CD14-positive monocyte (primary cell): ENCODE measurements at regions not wholly inside any gene's neighbourhood (a gene's known extent, or its start where the extent isn't known, plus 50 kb on each side); places are given as distances from the start of the nearest gene placed in this dataset.

Experiments
- DNase-seq, 3 donors: peaks; one replicate each; pipeline ENCODE4 v3.0.0-alpha.2; 2011 to 2022
- H2AFZ ChIP-seq: 2 replicates; pipeline ENCODE4 v1.6.0; 2012; ENCODE audit warnings: mild to moderate bottlenecking, low read depth, low read length, inconsistent platforms; ENCODE audit not compliant: insufficient read depth, poor library complexity, severe bottlenecking
- H3K27ac ChIP-seq, 2 donors: 1 replicate in 1 of 2; 2 replicates in 1 of 2; pipeline ENCODE4 v1.5.1; 2012 to 2013; ENCODE audit warnings: low read length in 2 of 2, control low read depth in 1 of 2, inconsistent platforms in 1 of 2, low read depth in 1 of 2, mild to moderate bottlenecking in 1 of 2
- H3K27me3 ChIP-seq, 2 donors: one replicate each; pipeline versions ENCODE4 v1.6.0 to v1.6.1; 2011 to 2013; ENCODE audit warnings: low read length in 2 of 2; ENCODE audit not compliant: control insufficient read depth in 2 of 2, insufficient read depth in 2 of 2
- H3K36me3 ChIP-seq, 2 donors: replicated peaks in 1 of 2; 1 replicate in 1 of 2; 2 replicates in 1 of 2; pipeline versions ENCODE4 v1.5.1 to v1.6.1; 2012 to 2013; ENCODE audit warnings: low read length in 2 of 2, control low read depth in 1 of 2, inconsistent platforms in 1 of 2, mild to moderate bottlenecking in 1 of 2; ENCODE audit not compliant: insufficient read depth in 2 of 2, control insufficient read depth in 1 of 2
- H3K4me1 ChIP-seq, 2 donors: 1 replicate in 1 of 2; 2 replicates in 1 of 2; pipeline versions ENCODE4 v1.5.1 to v1.6.1; 2012 to 2013; ENCODE audit warnings: low read length in 2 of 2, control low read depth in 1 of 2, inconsistent platforms in 1 of 2, mild to moderate bottlenecking in 1 of 2, moderate library complexity in 1 of 2; ENCODE audit not compliant: insufficient read depth in 2 of 2, control insufficient read depth in 1 of 2
- H3K4me2 ChIP-seq: replicated peaks from 2 replicates; pipeline ENCODE3; 2012; ENCODE audit warnings: low read length, moderate library complexity, mild to moderate bottlenecking; ENCODE audit not compliant: poor library complexity, severe bottlenecking; ENCODE audit errors: extremely low read depth
- H3K4me3 ChIP-seq, 3 experiments: fragments of 200-600 bp in 1 of 3; sonication (generic) in 1 of 3; replicated peaks in 1 of 3; 1 replicate in 2 of 3; 2 replicates in 1 of 3; pipeline ENCODE4 v1.5.1; 2011 to 2013; ENCODE audit warnings: low read length in 3 of 3, mild to moderate bottlenecking in 3 of 3, control low read depth in 2 of 3, low read depth in 2 of 3, inconsistent platforms in 1 of 3, moderate library complexity in 1 of 3
- H3K79me2 ChIP-seq: 2 replicates; pipeline ENCODE4 v1.6.0; 2012; ENCODE audit warnings: mild to moderate bottlenecking, control low read depth, inconsistent platforms, low read length, moderate library complexity; ENCODE audit not compliant: insufficient read depth
- H3K9ac ChIP-seq: 2 replicates; pipeline ENCODE4 v1.6.0; 2017; ENCODE audit warnings: low read length, mild to moderate bottlenecking; ENCODE audit not compliant: insufficient read depth, poor library complexity, severe bottlenecking
- H3K9me3 ChIP-seq, 2 donors: replicated peaks in 1 of 2; 1 replicate in 1 of 2; 2 replicates in 1 of 2; pipeline versions ENCODE4 v1.5.1 to v1.6.1; 2012 to 2013; ENCODE audit warnings: low read length in 2 of 2, control low read depth in 1 of 2; ENCODE audit not compliant: control insufficient read depth in 1 of 2, insufficient read depth in 1 of 2
- H4K20me1 ChIP-seq: 2 replicates; pipeline ENCODE4 v1.6.0; 2012; ENCODE audit warnings: mild to moderate bottlenecking, low read length, control low read depth, moderate library complexity; ENCODE audit not compliant: insufficient read depth
- H3K27ac Mint-ChIP-seq, 7 donors: one replicate each; pipeline ENCODE4 v1.8.0; 2020; ENCODE audit warnings: mild to moderate bottlenecking in 7 of 7, mixed read lengths in 7 of 7, moderate library complexity in 6 of 7, inconsistent platforms in 2 of 7
- H3K27me3 Mint-ChIP-seq, 3 donors: one replicate each; pipeline ENCODE4 v1.8.0; 2021 to 2022; ENCODE audit warnings: low read depth in 3 of 3, mild to moderate bottlenecking in 3 of 3, mixed read lengths in 3 of 3, moderate library complexity in 3 of 3, inconsistent platforms in 1 of 3
- H3K36me3 Mint-ChIP-seq, 2 donors: one replicate each; pipeline ENCODE4 v1.8.0; 2020; ENCODE audit warnings: mixed read lengths in 2 of 2, inconsistent platforms in 1 of 2, mild to moderate bottlenecking in 1 of 2
- H3K4me1 Mint-ChIP-seq: one replicate; pipeline ENCODE4 v1.8.0; 2020; ENCODE audit warnings: mild to moderate bottlenecking, mixed read lengths
- H3K4me3 Mint-ChIP-seq, 2 donors: one replicate each; pipeline ENCODE4 v1.8.0; 2020; ENCODE audit warnings: mild to moderate bottlenecking in 2 of 2, mixed read lengths in 2 of 2, moderate library complexity in 1 of 2
- H3K9me3 Mint-ChIP-seq, 7 donors: one replicate each; pipeline ENCODE4 v1.8.0; 2020 to 2022; ENCODE audit warnings: mixed read lengths in 7 of 7, mild to moderate bottlenecking in 6 of 7, moderate library complexity in 6 of 7, inconsistent platforms in 2 of 7
- WGBS: methylation state at CpG from one replicate; pipeline ENCODE4 v1.1.5; 2013; ENCODE audit warnings: missing lambda C conversion rate; ENCODE audit not compliant: insufficient coverage; 5-methylcytosine and 5-hydroxymethylcytosine counted together
- intact Hi-C, 2 donors: fragments of 100-400 bp; cut with micrococcal nuclease; formaldehyde crosslinking; loops; one replicate each; pipeline versions ENCODE4 v1.15.0 to v1.15.1; 2023
- TF ChIP-seq, protein P1 (sequence below): fragments of 200-600 bp; IDR thresholded peaks from one replicate; pipeline ENCODE4 v1.8.0; 2022; ENCODE audit warnings: antibody characterized with exemption, mild to moderate bottlenecking

DNA sequence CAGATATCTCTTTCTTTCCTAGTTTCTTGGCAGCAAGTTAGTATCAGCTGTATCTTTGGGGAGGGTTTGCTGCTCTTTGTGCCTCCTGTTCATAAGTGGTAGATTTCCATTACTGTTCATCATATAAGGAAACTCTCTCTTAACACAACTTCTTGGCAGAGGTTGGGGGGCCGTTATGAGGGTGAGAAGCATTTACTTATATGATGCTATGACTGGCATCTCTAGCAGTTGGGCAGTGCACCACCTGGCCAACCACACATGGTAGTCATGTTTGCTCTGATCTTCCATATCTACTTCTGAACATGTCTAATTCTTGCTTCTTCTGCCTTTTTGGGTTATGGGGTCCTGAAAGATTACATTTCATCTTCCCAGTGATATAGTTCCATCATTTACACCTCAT is 282.2 kb downstream of the CYRIA start:
- Histone ChIP-seq H3K27ac (no peak overlapping the region), H2AFZ (no peak overlapping the region), H3K4me3 (no peak overlapping the region), H3K9ac (no peak overlapping the region), H3K4me1 (no peaks in the 10 kb centered on the region), H3K27me3 (no peaks in the 10 kb centered on the region), H3K36me3 (no peaks in the 10 kb centered on the region), H3K4me2 (no peak overlapping the region), H4K20me1 (no peaks in the 10 kb centered on the region), H3K9me3 (no peaks in the 10 kb centered on the region), H3K79me2 (no peaks in the 10 kb centered on the region)
- Mint-ChIP-seq H3K9me3 (peaks cover 0 to 3% (median 0%) of the 10 kb centered on the region in 7 donors), H3K36me3 (no peaks in the 10 kb centered on the region), H3K27ac (no peak overlapping the region), H3K27me3 (no peaks in the 10 kb centered on the region), H3K4me1 (no peaks in the 10 kb centered on the region), H3K4me3 (no peak overlapping the region)
- intact Hi-C loops, result no loop called here
- DNase-seq, result no peak
- TF ChIP-seq, protein P1, sequence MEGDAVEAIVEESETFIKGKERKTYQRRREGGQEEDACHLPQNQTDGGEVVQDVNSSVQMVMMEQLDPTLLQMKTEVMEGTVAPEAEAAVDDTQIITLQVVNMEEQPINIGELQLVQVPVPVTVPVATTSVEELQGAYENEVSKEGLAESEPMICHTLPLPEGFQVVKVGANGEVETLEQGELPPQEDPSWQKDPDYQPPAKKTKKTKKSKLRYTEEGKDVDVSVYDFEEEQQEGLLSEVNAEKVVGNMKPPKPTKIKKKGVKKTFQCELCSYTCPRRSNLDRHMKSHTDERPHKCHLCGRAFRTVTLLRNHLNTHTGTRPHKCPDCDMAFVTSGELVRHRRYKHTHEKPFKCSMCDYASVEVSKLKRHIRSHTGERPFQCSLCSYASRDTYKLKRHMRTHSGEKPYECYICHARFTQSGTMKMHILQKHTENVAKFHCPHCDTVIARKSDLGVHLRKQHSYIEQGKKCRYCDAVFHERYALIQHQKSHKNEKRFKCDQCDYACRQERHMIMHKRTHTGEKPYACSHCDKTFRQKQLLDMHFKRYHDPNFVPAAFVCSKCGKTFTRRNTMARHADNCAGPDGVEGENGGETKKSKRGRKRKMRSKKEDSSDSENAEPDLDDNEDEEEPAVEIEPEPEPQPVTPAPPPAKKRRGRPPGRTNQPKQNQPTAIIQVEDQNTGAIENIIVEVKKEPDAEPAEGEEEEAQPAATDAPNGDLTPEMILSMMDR, result no peak
- WGBS, result no CpG with 5 or more reads among the region's 1 CpG

DNA sequence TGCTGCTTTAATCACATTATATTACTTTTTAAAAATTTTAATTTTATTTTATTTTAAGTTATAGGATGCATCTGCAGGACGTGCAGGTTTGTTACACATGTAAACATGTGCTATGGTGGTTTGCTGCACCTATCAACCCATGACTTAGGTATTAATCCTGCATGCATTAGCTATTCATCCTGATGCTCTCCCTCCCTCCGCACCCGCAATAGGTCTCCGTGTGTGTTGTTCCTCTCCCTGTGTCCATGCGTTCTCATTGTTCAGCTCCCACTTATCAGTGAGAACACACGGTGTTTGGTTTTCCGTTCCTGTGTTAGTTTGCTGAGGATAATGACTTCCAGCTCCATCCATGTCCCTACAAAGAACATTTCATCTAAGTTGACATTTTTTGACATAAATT is 283.2 kb downstream of the CYRIA start:
- Mint-ChIP-seq H3K27me3 (no peaks in the 10 kb centered on the region), H3K9me3 (peaks cover 0 to 3% (median 0%) of the 10 kb centered on the region in 7 donors), H3K27ac (no peak overlapping the region), H3K4me1 (no peaks in the 10 kb centered on the region), H3K36me3 (no peaks in the 10 kb centered on the region), H3K4me3 (no peak overlapping the region)
- H3K9ac ChIP-seq, result no peak overlapping the region
- WGBS, result no CpG with 5 or more reads among the region's 7 CpGs
- no peak overlapping the region for H3K4me2 ChIP-seq
- H3K36me3 ChIP-seq, result no peaks in the 10 kb centered on the region
- H3K4me3 ChIP-seq, result no peak overlapping the region
- H4K20me1 ChIP-seq, result no peaks in the 10 kb centered on the region
- TF ChIP-seq, protein P1, result no peak
- no peak for DNase-seq
- H3K27ac ChIP-seq, result no peak overlapping the region
- H2AFZ ChIP-seq, result no peak overlapping the region
- intact Hi-C loops, result no loop called here
- H3K79me2 ChIP-seq, result no peaks in the 10 kb centered on the region
- H3K27me3 ChIP-seq, result no peaks in the 10 kb centered on the region
- no peaks in the 10 kb centered on the region for H3K4me1 ChIP-seq
- H3K9me3 ChIP-seq, result no peaks in the 10 kb centered on the region
